ENCODE measurements at regions not wholly inside any gene's neighbourhood (a gene's known extent, or its start where the extent isn't known, plus 50 kb on each side); places are given as distances from the start of the nearest gene placed in this dataset.

- TF ChIP-seq ZNF324 (tag by site-specific recombination; IDR thresholded peaks at IDR 0.05) (no peak), CTCF (tag by site-specific recombination; IDR thresholded peaks at IDR 0.05) (no peak), ZNF843 (tag by site-specific recombination; IDR thresholded peaks at IDR 0.05) (no peak), GLIS2 (tag by site-specific recombination; IDR thresholded peaks at IDR 0.05) (no peak), ZNF423 (tag by site-specific recombination; IDR thresholded peaks at IDR 0.05) (no peak), HOXA7 (CRISPR knock-in tag; IDR thresholded peaks at IDR 0.05; ENCODE audit: borderline replicate concordance) (no peak)
- TF ChIP-seq, protein P1, sequence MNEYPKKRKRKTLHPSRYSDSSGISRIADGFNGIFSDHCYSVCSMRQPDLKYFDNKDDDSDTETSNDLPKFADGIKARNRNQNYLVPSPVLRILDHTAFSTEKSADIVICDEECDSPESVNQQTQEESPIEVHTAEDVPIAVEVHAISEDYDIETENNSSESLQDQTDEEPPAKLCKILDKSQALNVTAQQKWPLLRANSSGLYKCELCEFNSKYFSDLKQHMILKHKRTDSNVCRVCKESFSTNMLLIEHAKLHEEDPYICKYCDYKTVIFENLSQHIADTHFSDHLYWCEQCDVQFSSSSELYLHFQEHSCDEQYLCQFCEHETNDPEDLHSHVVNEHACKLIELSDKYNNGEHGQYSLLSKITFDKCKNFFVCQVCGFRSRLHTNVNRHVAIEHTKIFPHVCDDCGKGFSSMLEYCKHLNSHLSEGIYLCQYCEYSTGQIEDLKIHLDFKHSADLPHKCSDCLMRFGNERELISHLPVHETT (tag by site-specific recombination; IDR thresholded peaks at IDR 0.05), result no peak
- TF ChIP-seq, protein P2, sequence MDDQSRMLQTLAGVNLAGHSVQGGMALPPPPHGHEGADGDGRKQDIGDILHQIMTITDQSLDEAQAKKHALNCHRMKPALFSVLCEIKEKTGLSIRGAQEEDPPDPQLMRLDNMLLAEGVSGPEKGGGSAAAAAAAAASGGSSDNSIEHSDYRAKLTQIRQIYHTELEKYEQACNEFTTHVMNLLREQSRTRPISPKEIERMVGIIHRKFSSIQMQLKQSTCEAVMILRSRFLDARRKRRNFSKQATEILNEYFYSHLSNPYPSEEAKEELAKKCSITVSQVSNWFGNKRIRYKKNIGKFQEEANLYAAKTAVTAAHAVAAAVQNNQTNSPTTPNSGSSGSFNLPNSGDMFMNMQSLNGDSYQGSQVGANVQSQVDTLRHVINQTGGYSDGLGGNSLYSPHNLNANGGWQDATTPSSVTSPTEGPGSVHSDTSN (CRISPR knock-in tag; IDR thresholded peaks at IDR 0.05), result no peak
Observed at GRCh38 chr10:123449234-123449962, 216.8 kb upstream of the GPR26 start.

Data from HEK293 (cell line).